ENCODE measurements at regions not wholly inside any gene's neighbourhood (a gene's known extent, or its start where the extent isn't known, plus 50 kb on each side); places are given as distances from the start of the nearest gene placed in this dataset.

DNA sequence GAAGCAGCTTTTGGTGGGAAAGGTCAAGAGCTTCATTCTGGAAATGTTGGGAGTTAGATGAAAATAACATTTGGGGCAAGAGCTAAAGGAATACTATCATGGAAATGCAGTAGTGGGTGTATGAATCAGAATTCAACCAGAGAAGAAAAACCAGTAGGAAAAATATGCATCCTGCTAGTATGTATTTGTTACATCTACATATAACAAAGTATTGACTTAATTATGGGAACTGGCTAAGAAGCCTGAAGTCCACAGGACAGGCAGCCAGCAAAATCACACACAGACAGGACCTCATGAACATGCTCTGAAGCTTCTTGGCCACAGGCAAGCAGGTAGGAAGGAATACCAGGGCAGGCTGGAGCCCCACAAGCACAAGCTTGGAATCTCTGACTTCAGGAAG lies 185.8 kb downstream of the FBXO15 start:
- DNase-seq, result no peak

DNA sequence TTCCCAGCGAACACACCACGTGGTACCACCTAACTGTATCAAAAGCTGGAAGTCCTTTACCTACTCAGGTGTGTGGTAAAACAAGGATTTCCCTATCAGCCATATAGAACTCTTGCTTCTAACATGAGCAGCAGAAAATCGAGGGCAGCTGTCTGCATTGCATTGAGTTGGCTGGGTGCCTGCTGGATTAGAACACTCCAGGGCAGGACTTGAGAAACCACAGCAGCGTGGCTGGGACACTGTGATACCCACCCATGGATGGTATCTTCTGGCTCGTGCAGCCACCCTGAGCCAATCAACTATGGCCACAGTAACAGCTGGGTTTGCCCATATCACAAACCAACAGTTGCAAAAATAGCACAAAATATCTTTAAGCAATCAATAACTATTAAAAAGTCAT lies 188.3 kb downstream of the FBXO15 start:
- peak; percentile 1 for DNase-seq

DNA sequence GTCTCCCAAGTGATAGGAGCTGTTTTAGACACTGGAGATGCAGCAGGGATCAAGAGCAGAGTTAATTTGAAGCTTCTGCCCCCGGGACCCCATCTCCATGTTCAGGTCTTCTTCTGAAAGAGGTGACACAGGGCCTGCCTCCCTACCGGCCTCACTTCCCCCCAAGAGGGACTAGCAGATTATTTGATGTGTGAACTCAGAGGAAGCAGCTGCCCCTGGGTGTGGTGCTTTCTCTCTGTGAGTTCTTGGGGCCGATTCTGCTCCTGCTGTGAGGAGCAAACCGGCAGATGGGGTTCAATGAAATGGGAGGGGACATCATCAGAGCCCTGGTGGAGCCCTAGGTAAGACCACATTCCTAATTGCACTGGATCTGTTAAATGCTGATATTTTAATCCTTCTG lies 193.4 kb downstream of the FBXO15 start:
- DNase-seq, result no peak

GRCh38 chr18:73952296-73952946 lies 195.2 kb downstream of the FBXO15 start:
- no peak for DNase-seq

GRCh38 chr18:73950116-73950700 lies 197.4 kb downstream of the FBXO15 start:
- no peak for DNase-seq

DNA sequence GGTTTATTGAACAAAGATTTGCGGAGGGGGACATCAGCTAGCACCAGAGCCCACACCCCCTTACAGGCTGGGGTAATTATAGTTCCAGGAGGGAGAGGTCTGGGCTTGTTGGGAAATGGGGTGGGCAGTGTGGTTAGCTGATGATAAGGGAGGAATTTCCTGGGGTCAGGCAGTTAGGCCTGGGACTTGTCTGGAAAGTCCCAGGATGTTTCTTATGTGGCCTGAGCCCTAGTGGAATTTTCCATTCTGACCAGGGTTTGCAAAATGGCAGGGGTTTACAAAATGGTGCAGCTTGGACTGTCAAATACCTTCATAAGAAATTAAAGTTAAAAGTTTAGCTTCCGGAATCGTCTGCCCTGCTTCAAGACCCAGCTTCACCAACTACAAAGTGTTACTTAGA lies 199.1 kb downstream of the FBXO15 start:
- DNase-seq, result no peak

DNA sequence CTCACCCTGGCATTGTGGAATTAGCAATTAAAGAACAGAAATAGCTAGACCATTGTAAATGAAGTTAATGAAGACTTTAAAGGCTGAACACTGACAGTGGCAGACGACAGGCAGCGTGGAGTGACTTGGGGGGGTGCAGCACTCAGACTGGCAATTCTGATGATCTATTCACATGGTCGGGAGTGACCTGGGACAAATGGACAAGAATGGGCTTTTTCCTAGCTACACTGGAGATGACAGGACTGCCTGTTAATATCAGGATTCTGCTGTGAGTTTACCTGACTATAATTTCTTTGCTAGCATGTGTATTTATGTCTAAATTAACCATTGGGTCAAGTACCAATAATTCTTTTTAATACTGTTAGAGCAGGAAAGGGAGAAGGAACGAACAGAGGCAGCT lies 199.6 kb downstream of the FBXO15 start:
- no peak for DNase-seq

- no peak for DNase-seq
Observed at GRCh38 chr18:73947180-73947921, 200.3 kb downstream of the FBXO15 start.

DNA sequence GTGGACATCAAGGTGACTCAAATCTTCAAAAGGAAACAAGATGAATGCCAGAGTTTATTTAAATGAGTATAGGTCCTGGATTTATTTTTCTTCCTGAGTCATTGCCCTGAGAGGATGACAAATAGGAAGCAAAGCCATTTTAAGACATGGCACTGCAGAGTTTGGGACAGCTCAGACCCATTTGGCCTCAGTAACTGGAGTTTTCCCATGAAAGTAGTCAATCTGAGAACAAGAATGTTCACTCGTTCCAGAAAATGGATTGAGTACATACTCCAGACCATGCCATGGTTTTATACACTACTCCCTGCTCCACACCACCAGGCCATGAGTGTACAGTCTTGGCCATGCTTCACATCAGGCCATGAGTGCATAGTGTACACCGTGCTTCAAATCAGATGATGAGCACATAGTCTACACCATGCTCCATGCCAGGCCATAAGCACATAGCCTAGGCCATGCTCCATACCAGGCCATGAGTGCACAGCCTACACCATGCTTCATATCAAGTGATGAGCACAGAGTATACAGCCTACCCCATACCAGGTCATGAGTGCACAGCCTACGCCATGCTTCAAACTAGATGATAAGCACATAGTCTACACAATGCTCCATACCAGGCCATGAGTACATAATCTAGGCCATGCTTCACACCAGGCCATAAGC lies 202.4 kb downstream of the FBXO15 start:
- no peak for DNase-seq

DNA sequence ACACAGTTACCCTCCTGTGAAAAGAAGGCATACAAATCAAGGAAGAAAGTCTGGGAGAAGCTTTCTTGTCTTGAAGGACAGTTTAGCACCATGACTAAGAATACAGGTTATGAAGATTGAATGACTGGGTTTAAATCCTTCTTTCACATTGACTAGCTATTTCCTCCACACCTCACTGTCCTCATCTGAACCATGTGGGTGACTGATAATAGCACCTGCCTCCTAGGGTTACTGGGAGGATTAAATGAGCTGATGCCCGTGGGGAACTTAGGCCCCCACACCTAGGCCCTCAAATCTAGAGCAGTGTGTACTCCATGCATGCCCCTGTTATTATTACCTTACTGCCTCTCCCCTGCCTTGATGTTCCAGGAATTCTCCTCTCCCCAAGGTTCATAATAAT lies 202.9 kb downstream of the FBXO15 start:
- no peak for DNase-seq

GRCh38 chr18:73943763-73944162 lies 203.9 kb downstream of the FBXO15 start:
- DNase-seq, result no peak

DNA sequence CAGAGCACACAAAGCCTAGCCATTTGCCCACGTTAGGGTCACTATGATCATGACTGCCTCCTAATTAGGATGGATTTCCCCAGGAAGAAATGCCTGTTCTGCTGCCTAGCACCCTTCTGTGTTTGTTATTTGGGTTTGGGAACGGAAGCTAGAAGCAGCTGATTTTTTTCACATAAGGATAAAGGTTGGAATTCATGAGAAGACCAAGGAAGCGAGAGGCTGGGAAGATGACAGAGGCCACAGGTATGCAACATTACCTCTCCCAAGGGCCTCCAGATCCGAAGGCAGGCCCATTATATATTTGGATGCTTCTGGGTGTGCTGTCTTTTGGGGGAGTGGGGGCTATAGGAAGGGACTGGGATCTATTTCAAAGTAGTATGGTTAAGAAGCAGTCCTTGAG lies 204.7 kb downstream of the FBXO15 start:
- no peak for DNase-seq

DNA sequence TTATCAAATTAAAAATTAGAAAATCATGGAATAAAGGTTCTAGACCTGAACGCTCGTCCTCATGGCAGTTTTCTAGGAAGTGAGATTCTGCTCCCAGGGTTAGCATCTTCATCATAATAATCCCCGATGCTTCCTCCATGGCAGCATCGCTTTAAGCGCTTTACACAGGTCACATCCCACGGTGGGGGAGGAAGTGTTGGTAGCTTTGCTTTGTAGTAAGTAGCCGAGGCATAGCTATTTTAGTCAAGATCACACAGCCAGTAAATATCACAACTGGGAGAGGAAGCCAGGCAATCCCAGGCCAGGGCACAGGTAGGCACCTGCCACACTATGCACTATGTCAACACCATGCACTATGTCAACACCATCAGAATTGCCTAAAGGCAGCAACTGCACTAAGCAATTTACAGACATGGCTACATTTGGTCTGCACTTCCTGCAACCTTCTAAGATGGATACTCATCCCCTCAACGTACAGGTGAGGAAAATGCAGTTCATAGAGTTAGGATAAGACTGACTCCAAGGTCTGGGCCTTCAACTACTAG lies 205.5 kb downstream of the FBXO15 start:
- peak; percentile 13 for DNase-seq

- DNase-seq, result no peak
Observed at GRCh38 chr18:73940721-73941120, 206.9 kb downstream of the FBXO15 start.

DNA sequence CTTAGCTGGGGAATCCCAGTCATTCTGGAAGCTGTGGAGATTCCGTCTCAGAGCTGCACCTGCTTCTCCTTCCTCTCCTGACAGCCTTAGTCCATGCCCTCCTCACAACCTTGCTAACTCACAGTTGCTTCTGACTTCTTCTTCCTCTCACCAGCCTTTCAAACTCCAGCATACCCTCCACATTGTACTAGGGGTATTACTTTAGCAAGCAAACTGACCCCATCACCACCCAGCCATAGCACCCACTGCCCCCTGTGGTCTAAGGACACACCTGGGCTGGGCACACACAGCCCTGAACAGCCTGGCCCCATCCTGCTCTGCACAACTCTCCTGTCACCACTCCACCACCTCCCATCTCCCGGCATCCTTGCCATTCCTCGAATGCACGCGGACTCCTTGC lies 208.2 kb downstream of the FBXO15 start:
- DNase-seq, result no peak

- DNase-seq, result no peak
Observed at GRCh38 chr18:73933685-73934084, 213.9 kb downstream of the FBXO15 start.

- no peak for DNase-seq
Observed at GRCh38 chr18:73932976-73933375, 214.7 kb downstream of the FBXO15 start.

- DNase-seq, result no peak
Observed at GRCh38 chr18:73927496-73927895, 220.1 kb downstream of the FBXO15 start.

- DNase-seq, result no peak
Observed at GRCh38 chr18:73924836-73925235, 222.8 kb downstream of the FBXO15 start.

GRCh38 chr18:73924307-73924706 lies 223.3 kb downstream of the FBXO15 start:
- no peak for DNase-seq

GRCh38 chr18:73923866-73924265 lies 223.8 kb downstream of the FBXO15 start:
- no peak for DNase-seq

GRCh38 chr18:73920033-73920432 lies 227.6 kb downstream of the FBXO15 start:
- DNase-seq, result no peak

DNA sequence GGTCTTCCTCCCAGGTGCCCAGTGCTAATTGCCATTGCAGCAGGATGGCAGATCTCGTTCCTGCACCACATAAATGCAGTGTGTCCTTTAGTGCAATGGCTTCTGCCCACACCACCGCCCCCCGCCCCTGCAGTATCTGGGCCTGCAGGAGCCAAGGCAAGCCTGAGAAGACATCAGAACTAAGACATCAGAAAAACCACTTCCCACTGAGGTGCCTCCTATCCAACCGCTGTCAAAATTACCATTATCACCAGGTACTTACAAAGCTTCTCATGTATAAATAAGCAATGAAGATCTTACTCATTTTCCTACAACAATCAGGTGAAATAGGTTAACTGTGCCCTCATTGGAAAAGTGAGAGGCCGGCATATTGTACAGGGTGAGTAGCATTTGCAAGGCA lies 228.8 kb downstream of the FBXO15 start:
- DNase-seq, result no peak

DNA sequence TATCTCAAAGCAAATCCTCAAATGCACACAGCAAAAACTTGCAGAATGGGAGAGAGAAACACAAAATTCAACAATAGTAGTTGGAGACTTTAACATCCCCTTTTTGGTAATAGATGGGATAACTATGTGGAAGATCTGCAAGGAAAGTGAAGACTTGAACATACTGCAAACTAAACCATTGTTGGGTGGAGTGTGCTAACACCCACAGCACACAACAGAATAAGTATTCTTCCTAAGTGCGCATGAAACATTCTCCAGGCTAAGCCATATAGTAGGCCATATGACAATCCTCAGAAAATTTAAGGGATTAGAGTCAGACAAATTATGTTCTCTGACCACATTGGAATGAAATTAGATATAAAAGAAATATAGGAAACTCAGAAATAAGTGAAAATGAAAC lies 230.6 kb downstream of the FBXO15 start:
- DNase-seq, result no peak
